Ecto neural progenitor cell (in vitro differentiated cells): ENCODE measurements at regions not wholly inside any gene's neighbourhood (a gene's known extent, or its start where the extent isn't known, plus 50 kb on each side); places are given as distances from the start of the nearest gene placed in this dataset.

Experiments
- DNase-seq: peaks from one replicate; pipeline ENCODE4 v3.0.0-alpha.2; 2018; ENCODE audit warnings: low spot score

DNA sequence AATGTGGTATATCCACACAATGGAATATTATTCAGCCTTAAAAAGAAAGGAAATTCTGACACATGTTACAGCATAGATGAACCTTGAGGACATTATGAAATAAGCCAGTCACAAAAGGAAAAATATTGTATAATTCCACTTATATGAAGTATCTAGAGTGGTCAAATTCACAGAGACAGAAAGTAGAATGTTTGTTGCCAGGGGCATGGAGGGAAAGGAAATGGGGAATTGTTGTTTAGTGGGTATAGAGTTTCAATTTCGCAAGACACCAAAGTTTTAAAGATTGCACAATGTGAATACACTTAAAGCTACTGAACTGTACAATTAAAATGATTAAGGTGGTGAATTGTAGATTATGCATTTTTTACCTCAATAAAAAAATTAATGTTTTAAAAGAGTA is 92.9 kb downstream of the TXNL1 start:
- no peak for DNase-seq

DNA sequence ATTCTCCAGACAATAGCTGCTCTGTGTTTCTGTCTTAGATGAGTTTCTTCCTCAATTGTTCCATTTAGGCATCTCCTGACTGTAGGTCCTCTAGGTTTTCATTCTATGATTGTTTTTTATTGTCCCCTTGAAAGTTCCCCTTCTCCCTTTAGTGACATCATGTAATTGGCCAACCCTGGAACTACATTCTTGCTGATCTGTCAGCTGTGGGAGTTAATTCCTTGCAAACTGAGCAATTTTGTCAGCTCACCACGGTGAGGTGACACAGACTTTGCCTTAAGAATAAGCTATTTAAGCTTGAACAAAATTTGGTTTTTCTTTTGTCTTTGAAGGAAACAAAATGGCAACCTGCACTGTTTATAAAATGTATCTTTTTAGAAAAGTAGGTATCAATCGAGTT is 95.9 kb downstream of the TXNL1 start:
- DNase-seq = no peak

DNA sequence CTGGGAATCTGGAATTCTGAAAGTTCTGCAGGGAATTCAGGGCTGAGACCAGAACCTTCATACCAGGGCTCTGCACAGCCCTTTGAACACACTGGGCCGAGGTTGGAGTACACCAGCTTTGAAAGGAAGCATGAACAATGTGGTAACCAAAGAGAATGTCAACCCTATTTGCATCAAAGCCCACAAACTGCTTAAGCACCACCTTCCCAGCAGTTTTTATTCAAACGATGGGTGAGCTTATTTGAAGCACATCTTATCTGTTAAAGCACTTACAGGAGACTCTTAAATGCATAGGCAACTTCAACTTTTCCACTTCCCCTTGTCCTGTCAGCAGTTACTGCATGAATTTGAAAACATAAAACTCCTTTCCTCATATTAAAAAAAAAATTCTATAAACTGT is 96.6 kb downstream of the TXNL1 start:
- DNase-seq = no peak

DNA sequence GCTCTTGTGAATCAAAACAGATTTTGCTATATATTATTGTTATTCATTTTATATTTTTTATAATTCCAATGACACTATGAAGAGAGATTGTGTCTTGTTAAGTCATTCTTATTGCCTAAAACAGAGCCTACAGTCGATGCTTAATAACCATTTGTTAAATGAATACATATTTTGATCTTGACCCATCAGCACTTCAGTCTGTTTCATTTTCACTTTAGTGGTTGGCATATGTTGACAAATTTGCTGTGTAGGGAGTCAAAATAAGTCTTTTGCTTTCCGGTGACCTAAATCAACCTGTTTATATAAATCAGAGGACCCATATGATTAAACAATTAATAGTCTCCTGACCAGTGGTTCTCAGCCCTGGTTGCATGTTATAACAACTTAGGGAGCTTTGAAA is 97.1 kb downstream of the TXNL1 start:
- DNase-seq = no peak

DNA sequence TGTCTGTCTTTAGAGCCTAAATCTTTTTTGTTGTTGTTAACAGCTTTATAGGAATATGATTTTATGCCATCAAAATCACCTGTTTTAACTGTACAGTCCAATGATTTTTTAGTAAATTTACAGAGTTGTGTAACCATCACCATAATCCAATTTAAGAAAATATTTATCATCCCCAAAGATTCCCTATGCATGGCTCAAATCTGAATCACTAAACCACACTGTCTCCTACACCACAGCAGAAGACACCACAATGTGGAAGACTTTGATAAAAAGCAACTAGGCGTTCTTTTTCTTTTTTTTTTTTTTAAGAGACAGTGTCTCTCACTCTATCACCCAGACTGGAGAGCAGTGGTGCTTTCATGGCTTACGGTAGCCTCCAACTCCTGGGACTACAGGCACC is 99.6 kb downstream of the TXNL1 start:
- DNase-seq = no peak

DNA sequence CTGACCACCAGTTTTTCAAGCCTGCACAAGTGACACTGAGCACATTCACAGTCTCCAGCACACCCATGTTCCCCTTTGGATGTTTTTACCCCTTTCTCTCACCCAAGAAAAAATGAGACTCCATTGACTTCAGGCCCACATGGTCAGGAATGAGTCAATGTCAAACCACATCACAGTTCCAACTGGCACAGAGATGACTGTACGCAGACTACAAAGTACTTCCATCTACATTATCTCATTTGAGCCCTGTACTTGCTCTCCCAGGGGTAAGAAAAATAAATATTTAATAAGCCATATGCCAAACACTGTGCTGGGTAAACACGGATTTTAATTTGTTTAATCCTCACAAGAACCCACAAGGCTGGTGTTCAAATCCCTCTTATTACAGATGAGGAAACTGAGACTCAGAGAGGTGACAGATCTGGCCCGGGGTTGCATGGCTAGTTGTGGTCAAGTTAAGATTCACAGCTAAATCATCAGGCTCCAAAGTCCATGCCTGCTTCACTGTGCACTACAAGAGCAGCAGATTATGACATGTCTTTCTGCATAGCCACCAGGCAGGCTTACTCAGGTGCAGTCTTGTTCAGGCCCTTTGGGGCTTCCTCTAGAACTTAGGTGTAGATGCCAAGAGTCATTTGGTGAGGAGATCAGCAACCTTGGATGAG is 106.1 kb downstream of the TXNL1 start:
- DNase-seq = no peak

DNA sequence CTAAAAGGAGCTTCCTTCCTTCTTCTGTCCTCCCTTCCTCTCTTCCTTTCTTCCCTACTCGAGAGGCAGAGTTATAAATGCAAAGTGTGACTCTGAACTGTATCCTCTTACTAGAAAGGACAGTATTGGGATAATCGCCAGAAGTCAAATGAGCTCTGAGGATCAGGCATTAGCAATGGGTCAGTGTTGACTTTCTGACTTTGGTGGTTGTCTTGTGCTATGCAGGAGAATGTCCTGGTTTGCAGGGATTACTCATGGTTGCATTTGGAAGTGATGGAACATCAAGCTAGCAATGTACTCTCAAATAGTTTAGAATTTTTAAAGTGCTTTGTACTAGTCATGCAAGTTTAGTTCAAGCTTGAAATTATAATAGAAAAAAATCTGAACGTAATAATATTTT is 115.6 kb downstream of the TXNL1 start:
- DNase-seq = no peak

DNA sequence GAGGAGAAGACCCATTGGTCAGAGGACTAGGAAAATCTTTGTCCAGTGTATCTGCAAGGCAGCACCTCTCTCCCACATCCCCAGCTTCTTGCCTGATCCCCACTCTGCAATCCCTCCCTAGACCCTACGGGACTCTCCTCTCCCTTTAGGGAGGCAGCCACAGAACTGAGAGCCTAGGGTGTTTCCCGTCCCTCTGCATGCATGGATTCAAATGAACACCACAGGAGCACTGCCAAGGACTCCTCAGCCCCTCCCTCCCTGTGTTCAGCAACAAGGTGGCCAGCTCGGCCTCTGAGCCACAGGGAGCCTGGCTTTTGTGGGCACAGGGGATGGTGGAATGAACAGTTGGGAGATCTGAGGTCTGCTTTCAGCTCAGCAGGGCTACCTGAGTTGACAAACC is 117.1 kb downstream of the TXNL1 start:
- no peak for DNase-seq

DNA sequence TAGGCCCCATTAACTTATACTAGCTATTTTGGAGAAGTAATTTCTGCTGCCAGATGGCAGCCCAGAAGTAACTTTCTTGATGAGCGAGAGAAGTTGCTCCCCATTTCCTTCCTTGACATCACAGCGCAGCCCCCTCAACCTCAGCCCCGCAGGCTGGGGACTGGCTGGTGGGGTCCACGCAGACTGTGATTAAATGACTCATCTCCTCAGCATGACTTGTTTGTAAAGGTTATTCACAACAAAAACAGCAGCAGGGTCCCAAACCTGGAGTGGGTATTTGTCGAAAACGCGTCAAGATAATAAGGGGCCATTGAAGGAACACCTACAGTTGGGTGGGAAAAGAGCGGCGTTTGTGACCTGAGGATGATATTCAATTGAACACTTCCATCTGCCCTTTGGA is 120.6 kb downstream of the TXNL1 start:
- DNase-seq = no peak

DNA sequence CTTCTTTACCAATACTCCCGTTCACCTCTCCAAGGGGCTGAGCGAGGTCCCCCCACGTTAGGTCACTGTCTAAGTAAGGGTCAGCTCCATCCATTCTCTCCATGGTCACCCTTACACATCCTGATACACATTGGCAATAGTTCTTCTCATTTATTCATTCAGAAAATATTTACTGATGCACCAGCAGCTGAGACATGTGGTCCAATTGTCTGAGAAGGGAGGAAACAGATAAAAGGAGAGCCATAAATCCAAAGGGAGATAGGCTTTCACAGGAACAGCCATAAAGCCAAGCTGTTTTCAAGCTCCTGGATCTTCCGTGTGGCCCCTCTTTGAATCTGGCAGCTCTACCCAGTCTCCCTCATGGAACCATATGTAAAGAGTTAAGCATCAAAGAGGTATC is 121.2 kb downstream of the TXNL1 start:
- DNase-seq = no peak

DNA sequence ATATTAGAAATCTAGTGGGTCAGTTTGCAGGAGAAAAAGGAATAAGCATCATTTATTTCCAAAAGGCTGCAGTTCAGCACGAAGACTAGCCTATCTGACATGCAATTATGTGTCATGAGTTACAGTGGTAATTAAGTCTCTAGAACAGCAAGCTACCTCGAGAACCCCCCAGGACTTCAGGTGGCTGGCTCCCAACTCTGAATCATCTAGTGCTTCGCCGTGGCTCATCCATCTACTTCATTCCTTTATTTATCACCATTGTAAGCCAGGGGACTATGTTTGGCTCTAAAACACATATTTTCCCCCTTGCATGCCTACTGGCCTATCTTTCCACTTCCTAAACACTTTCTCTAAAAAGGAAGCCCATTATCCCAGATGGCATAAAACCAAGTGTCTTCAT is 121.6 kb downstream of the TXNL1 start:
- no peak for DNase-seq

DNA sequence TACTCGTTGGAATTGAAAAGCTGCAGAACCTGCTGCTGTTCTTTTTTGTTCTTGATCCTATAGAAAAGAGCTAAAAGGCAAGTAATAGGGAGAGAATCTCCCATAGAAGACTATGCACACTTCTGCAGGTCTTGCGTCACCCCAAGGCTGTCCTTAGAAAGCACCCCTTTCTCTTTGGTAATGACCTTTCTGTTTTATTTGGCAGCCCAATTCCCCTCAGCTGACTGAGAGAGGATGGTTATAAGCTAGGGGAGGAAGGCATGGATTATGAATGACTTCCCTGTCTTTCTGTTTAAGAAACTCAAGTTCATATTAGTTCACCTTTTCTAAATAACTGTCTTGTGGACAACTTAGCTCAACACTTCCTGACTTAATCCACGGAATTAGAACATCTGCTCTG is 122.9 kb downstream of the TXNL1 start:
- DNase-seq = no peak

DNA sequence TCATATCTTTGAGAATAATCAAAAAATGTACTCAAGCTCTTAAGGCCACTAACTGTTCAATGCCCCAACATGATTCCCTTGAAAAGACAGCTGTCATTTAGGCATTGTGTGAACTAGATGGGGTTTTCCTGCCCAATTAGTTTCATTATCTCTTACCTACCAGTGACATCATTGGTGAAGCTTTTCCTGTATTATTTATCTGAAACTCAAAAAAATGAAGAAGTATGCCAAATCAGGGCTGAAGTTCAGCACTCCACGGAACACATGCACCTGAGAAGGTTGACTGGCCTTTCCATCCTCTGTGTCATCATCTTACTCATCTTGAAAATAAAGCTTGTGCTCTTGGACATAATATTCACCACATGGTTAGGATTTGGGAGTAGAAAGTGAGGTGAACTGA is 126.4 kb downstream of the TXNL1 start:
- no peak for DNase-seq

DNA sequence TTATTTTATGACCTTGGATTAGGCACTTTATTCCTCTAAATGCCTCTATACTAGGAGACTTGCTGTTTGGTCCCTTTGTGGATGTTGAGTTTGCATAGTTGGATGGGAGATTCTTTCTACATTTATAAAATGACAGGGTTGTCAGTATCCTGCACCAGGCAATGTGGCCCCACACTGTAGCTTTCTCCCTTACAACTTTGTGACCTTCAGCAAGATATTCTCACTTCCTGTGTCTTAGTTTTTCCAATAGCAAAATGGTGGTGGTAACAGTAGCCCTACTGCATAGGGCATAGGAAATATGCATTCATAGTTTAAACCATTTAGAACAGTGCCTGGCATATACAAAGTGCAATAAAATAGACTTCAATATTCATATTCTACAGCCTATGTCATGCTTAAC is 128.3 kb downstream of the TXNL1 start:
- no peak for DNase-seq

DNA sequence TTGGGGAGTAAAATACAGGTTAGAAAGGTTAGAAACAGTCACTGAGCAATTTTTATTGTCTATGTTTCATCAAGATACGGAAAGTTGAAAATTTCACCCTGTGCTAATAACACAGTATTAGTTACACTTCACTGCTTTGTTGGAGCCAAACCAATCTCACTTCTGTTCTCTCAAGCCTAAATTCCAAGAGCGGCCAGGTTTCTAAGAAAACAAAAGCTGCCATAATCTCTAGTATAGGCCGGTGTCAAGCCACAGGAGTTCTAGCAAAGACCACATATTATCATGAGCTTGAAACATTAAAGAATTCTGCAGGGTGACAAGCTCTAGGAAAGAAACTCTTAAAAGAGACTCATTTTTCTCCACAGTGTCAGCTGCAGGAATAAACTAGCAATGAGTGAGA is 128.7 kb downstream of the TXNL1 start:
- DNase-seq = no peak

DNA sequence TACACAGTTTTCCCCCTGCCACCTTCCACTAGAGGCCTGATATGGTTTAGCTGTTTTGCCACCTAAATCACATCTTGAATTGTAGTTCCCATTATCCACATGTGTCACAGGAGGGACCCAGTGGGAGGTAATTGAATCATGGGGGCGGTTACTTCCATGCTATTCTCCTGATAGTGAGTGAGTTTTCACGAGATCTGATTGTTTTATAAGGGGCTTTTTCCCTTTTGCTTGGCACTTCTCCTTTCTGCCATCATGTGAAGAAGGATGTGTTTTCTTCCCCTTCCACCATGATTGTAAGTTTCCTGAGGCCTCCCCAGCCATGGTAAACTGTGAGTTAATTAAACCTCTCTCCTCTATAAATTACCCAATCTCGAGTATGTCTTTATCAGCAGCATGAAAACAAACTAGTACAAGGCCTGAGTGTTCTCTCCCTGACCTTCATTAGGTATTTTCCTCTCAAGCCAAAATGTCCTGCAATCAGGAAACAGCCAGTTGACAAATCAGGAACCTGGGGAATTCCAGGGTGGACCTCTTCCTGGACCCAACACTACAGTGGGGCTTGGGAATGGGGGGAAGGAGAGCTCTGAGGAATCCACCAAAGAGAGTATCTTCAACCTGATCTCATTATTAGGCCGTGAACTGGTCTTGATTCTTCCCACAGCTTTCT is 129.9 kb downstream of the TXNL1 start:
- DNase-seq = no peak

DNA sequence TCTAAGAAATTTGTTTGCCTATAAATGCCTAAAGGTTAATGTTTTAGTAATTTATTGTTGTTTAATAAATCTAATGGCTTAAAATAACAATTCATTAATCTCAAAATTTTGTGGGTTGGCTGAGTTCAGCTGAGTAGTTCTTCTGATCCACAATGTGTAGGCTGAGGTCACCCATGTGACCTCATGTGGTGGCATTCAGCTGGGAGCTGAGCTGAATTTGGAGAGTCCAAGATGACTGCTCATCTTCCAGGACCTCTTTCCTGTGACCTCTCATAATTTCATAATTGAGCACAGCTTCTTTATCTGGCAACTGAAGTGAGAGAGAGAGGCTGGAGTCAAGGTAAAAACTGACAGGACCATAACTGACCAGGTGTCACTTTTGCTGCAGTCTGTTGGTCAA is 132.4 kb downstream of the TXNL1 start:
- no peak for DNase-seq

DNA sequence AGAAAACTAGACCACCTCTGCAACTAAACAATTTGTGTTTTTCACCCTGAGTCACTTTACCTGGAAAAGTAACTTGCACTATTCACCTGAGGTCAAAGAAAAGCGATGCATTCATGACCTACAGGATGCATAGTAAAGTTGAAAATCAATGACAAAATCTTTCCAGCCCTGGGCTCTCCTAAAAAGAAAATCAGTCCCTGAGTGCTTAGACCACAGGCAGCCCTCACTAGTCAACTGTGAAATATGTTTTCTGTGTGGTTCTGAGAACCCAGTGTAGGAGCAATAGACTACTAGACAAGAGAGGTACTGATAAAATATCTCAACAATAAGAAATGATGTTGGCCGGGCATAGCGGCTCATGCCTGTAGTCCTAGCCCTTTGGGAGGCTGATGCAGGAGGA is 133.1 kb downstream of the TXNL1 start:
- no peak for DNase-seq

DNA sequence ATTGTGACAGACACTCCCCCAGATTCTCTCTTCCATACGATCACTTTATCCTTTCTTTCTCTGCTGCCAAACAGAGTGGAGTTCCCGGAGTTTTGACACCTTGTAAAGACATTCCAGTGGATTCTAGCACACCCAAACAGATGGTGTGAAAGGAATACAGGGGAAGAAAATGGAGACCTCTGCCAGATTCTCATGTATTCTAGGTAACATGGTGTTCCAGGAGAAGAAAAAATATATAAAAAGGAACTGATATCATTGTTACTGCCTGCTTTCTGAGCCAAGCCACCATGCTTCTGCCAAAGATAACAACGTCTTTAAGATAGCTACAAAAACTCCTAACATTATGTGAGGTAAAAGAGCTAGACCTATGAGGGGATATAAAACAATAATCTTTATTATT is 136.5 kb downstream of the TXNL1 start:
- DNase-seq = no peak

DNA sequence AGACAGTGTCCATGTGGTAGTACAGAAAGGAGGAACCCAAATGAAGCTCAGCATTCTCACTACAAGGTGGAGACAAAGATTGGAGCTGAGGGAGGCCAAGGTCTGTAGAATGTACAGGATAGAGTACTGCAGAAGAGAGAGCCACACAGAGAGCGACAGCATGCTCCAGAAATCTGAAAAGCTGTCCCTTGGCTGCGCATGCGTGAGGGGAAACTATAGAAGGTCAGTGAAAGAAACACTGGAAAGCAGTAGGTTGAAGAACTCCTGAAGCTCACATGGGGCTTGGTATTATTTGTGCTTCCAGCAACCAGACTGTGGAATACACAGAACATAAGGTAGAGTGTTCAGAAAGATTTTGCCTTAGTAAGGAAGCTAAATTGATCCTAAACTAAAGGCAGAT is 142.5 kb downstream of the TXNL1 start:
- no peak for DNase-seq

DNA sequence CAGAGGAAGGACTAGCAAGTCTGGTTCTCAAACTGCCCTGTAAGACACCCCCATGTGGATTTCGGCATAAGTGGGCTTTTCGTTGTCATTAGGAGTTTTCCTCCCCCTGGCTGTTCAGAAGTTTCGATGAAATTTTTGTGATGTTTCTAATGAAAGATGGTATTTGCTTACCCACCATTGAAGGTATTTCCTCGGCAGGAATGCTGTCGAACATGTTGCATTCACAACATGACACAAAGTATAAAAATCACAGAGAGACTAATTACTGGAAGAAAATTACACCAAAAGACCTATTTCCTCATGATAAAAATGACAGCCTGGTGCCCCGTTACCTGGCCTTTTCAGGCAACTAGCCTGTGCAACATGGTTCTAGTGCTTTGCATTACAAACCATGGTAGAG is 144.9 kb downstream of the TXNL1 start:
- DNase-seq = no peak

DNA sequence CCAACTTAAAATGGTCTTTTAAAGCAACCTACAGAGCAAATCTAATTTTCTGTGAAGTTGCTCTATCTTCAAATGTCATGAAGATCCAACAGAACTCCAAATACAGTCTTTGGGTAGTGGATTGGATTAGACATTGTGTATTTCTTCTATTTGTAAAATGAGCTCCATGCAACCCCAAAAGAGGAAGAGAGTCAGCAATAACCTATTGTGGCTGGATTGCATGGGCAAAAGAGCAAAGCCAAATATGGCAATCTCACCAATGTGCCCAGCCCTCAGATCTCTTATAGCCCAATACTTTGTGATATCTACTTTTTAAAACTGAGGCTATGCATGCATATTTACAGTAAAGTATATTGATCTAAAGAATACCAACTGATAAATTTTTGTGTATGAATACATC is 146.3 kb downstream of the TXNL1 start:
- no peak for DNase-seq

DNA sequence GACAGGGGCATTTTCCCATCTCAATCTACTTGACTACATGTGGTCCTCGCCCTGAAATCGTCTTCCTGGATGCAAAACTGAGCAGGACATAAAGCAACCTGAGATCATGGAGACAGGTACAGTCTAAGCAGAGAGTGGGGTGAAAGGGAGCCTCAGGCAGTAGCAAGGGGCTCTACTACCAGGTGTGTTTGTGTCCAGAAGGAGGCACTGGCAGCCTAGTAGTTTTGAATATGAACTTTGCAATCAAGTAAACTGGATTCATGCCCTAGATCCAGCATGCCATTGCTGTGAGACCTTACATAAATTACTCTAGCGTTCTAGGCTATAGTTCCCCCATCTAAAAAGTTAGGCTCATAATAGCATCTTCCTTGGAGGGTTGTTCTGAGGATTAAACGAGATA is 147.4 kb downstream of the TXNL1 start:
- DNase-seq = no peak

DNA sequence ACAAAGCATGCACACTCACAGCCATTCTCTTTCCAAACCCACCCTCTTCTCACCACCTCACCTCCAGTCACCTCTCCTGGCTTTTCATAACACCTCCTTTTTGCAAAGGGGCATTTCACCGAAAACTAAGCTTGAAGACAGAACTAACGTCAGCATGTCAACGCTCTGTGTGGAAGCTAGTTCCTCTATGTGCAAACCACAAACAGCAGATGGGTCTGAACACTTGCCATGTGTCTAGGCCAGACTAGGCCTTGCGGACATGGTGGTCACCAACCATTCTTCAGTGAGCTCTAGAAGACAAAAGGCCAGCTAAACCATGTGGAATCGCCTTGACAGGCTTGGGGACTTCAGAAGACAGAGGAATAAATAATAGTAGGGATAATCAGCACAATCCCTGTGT is 148.5 kb downstream of the TXNL1 start:
- no peak for DNase-seq
